ENCODE measurements at regions not wholly inside any gene's neighbourhood (a gene's known extent, or its start where the extent isn't known, plus 50 kb on each side); places are given as distances from the start of the nearest gene placed in this dataset.
"Not testable (repeated sequence)": the region's sequence is repeated elsewhere in the genome, so short reads cannot be mapped to it uniquely, and the experiment has no call there.

GRCh38 chr4:60463857-60464502 lies 736.1 kb upstream of the ADGRL3 start:
- DNase-seq (ENCODE audit: low spot score) = no peak
- Histone ChIP-seq H3K79me2 (no peaks in the 10 kb centered on the region), H3K4me2 (no peak overlapping the region), H3K4me1 (ENCODE audit: insufficient read depth) (no peaks in the 10 kb centered on the region), H2AFZ (no peak overlapping the region), H3K4me3 (no peak overlapping the region), H3K36me3 (replicated peaks; ENCODE audit: insufficient read depth, low read depth) (no peaks in the 10 kb centered on the region), H3K9me2 (replicated peaks; ENCODE audit: insufficient read depth) (no peaks in the 10 kb centered on the region), H3K27me3 (no peaks in the 10 kb centered on the region), H3K27ac (no peak overlapping the region), H4K20me1 (ENCODE audit: insufficient read depth, poor library complexity, severe bottlenecking) (no peaks in the 10 kb centered on the region), H3K9me3 (ENCODE audit: low read depth) (no peaks in the 10 kb centered on the region)
- 64% methylated on average over 4 of the region's 4 CpGs for WGBS (ENCODE audit: low lambda C conversion rate, missing lambda C conversion rate)
- TF ChIP-seq EZH2 (IDR thresholded peaks at IDR 0.05; ENCODE audit: borderline replicate concordance) = no peak

- no peak for DNase-seq (ENCODE audit: low spot score)
- H3K27me3 ChIP-seq = no peaks in the 10 kb centered on the region
- H2AFZ ChIP-seq = no peak overlapping the region
- no peak overlapping the region for H3K4me3 ChIP-seq
- H3K9me2 ChIP-seq (replicated peaks; ENCODE audit: insufficient read depth) = no peaks in the 10 kb centered on the region
- TF ChIP-seq EZH2 (IDR thresholded peaks at IDR 0.05; ENCODE audit: borderline replicate concordance) (no peak), CTCF (IDR thresholded peaks at IDR 0.05; ENCODE audit: poor library complexity) (no peak), EZH2phosphoT487 (IDR thresholded peaks at IDR 0.05; ENCODE audit: low read depth, severe bottlenecking, unreplicated experiment) (no peak)
- no peak overlapping the region for H3K4me2 ChIP-seq
- no peaks in the 10 kb centered on the region for H4K20me1 ChIP-seq (ENCODE audit: insufficient read depth, poor library complexity, severe bottlenecking)
- no peaks in the 10 kb centered on the region for H3K4me1 ChIP-seq (ENCODE audit: insufficient read depth)
- WGBS (ENCODE audit: low lambda C conversion rate, missing lambda C conversion rate) = 25% methylated on average over 2 of the region's 2 CpGs
- H3K79me2 ChIP-seq = no peaks in the 10 kb centered on the region
- no peaks in the 10 kb centered on the region for H3K36me3 ChIP-seq (replicated peaks; ENCODE audit: insufficient read depth, low read depth)
- no peak overlapping the region for H3K27ac ChIP-seq
- no peaks in the 10 kb centered on the region for H3K9me3 ChIP-seq (ENCODE audit: low read depth)
Observed at GRCh38 chr4:60482921-60483351, 717.2 kb upstream of the ADGRL3 start.

GRCh38 chr4:60485276-60485675 lies 714.9 kb upstream of the ADGRL3 start:
- no peaks in the 10 kb centered on the region for H3K9me2 ChIP-seq (replicated peaks; ENCODE audit: insufficient read depth)
- no peak overlapping the region for H3K4me3 ChIP-seq
- H3K36me3 ChIP-seq (replicated peaks; ENCODE audit: insufficient read depth, low read depth) = no peaks in the 10 kb centered on the region
- TF ChIP-seq EZH2 (IDR thresholded peaks at IDR 0.05; ENCODE audit: borderline replicate concordance) (no peak), CTCF (IDR thresholded peaks at IDR 0.05; ENCODE audit: poor library complexity) (no peak)
- no peaks in the 10 kb centered on the region for H3K4me1 ChIP-seq (ENCODE audit: insufficient read depth)
- no peaks in the 10 kb centered on the region for H4K20me1 ChIP-seq (ENCODE audit: insufficient read depth, poor library complexity, severe bottlenecking)
- no peaks in the 10 kb centered on the region for H3K79me2 ChIP-seq
- no peak overlapping the region for H3K4me2 ChIP-seq
- H3K27me3 ChIP-seq = no peaks in the 10 kb centered on the region
- no peaks in the 10 kb centered on the region for H3K9me3 ChIP-seq (ENCODE audit: low read depth)
- 61% methylated on average over 3 of the region's 3 CpGs for WGBS (ENCODE audit: low lambda C conversion rate, missing lambda C conversion rate)
- H2AFZ ChIP-seq = no peak overlapping the region
- H3K27ac ChIP-seq = no peak overlapping the region
- no peak for DNase-seq (ENCODE audit: low spot score)

GRCh38 chr4:60487118-60487761 lies 712.9 kb upstream of the ADGRL3 start:
- H4K20me1 ChIP-seq (ENCODE audit: insufficient read depth, poor library complexity, severe bottlenecking); DNase-seq (ENCODE audit: low spot score); H3K4me1 ChIP-seq (ENCODE audit: insufficient read depth); H3K9me3 ChIP-seq (ENCODE audit: low read depth); H3K9me2 ChIP-seq (replicated peaks; ENCODE audit: insufficient read depth); H3K27me3 ChIP-seq; H2AFZ ChIP-seq; H3K36me3 ChIP-seq (replicated peaks; ENCODE audit: insufficient read depth, low read depth); H3K4me3 ChIP-seq; H3K4me2 ChIP-seq; H3K27ac ChIP-seq; H3K79me2 ChIP-seq: not testable (repeated sequence)
- 90% methylated on average over 3 of the region's 3 CpGs for WGBS (ENCODE audit: low lambda C conversion rate, missing lambda C conversion rate)

All from hepatocyte (in vitro differentiated cells).